ENCODE measurements at regions not wholly inside any gene's neighbourhood (a gene's known extent, or its start where the extent isn't known, plus 50 kb on each side); places are given as distances from the start of the nearest gene placed in this dataset.
"Not testable (repeated sequence)": the region's sequence is repeated elsewhere in the genome, so short reads cannot be mapped to it uniquely, and the experiment has no call there.

GRCh38 chr12:83696311-83696710 is 1009.6 kb downstream of the TMTC2 start:
- not testable (repeated sequence) for TF ChIP-seq ZNF565 (CRISPR knock-in tag; conservative IDR thresholded peaks at IDR 0.05; ENCODE audit: low read depth); PATZ1 (CRISPR knock-in tag; IDR thresholded peaks at IDR 0.05; ENCODE audit: borderline replicate concordance); GLIS3 (CRISPR knock-in tag; IDR thresholded peaks at IDR 0.05); POU6F1 (CRISPR knock-in tag; IDR thresholded peaks at IDR 0.05; ENCODE audit: borderline replicate concordance, low read depth); CREB5 (CRISPR knock-in tag; IDR thresholded peaks at IDR 0.05; ENCODE audit: low read depth); TOX (CRISPR knock-in tag; IDR thresholded peaks at IDR 0.05; ENCODE audit: borderline replicate concordance); BACH2 (CRISPR knock-in tag; IDR thresholded peaks at IDR 0.05; ENCODE audit: borderline replicate concordance); ZFP30 (CRISPR knock-in tag; IDR thresholded peaks at IDR 0.05); PPARA (CRISPR knock-in tag; IDR thresholded peaks at IDR 0.05; ENCODE audit: borderline replicate concordance); ZFP3 (CRISPR knock-in tag; IDR thresholded peaks at IDR 0.05); ESRRG (CRISPR knock-in tag; IDR thresholded peaks at IDR 0.05); ARNTL (CRISPR knock-in tag; IDR thresholded peaks at IDR 0.05; ENCODE audit: borderline replicate concordance, low read depth); RARB (CRISPR knock-in tag; IDR thresholded peaks at IDR 0.05)

All from SK-N-SH treated with all-trans-retinoic acid at 6 μM for 48 hours (cell line).